HEK293 (cell line): ENCODE measurements at regions not wholly inside any gene's neighbourhood (a gene's known extent, or its start where the extent isn't known, plus 50 kb on each side); places are given as distances from the start of the nearest gene placed in this dataset.

Experiments
- CTCF ChIA-PET: fragments of 350-600 bp; formaldehyde crosslinking; extraction: SDS; loops from one replicate; lab custom pipeline; 2021; ENCODE audit warnings: antibody characterized with exemption; lab: Yijun Ruan, JAX
- POLR2A ChIA-PET: fragments of 300-600 bp; formaldehyde crosslinking; extraction: SDS; loops from one replicate; lab custom pipeline; 2020; ENCODE audit warnings: antibody characterized with exemption, inconsistent platforms; lab: Yijun Ruan, JAX
- H3K27ac ChIP-seq: fragments of 200-500 bp; sonication (Bioruptor generic); 2 replicates; pipeline ENCODE4 v1.5.1; 2014; ENCODE audit warnings: low read depth, low read length, control low read depth, inconsistent platforms; ENCODE audit errors: extremely low read depth
- H3K36me3 ChIP-seq, 2 experiments: fragments of 200-500 bp in 1 of 2; sonication (Bioruptor generic) in 1 of 2; 1 replicate in 1 of 2; 2 replicates in 1 of 2; pipeline ENCODE4 v1.5.1; 2014 to 2017; ENCODE audit warnings: inconsistent platforms in 2 of 2, low read length in 2 of 2; ENCODE audit not compliant: control insufficient read depth in 2 of 2, insufficient read depth in 1 of 2
- H3K4me1 ChIP-seq: fragments of 200-500 bp; sonication (Bioruptor generic); 2 replicates; pipeline ENCODE4 v1.5.1; 2014; ENCODE audit warnings: mild to moderate bottlenecking, low read length, inconsistent platforms; ENCODE audit not compliant: control insufficient read depth, insufficient read depth
- H3K4me3 ChIP-seq: 2 replicates; pipeline ENCODE4 v1.5.1; 2011; ENCODE audit warnings: low read depth, mild to moderate bottlenecking, control low read depth, low read length, moderate library complexity
- H3K9me3 ChIP-seq: fragments of 200-500 bp; sonication (Bioruptor generic); 2 replicates; pipeline ENCODE4 v1.5.1; 2014; ENCODE audit warnings: low read depth, low read length, inconsistent platforms; ENCODE audit not compliant: control insufficient read depth, insufficient read depth
- KLF17 ChIP-seq: fragments of 450-650 bp; formaldehyde crosslinking; IDR thresholded peaks from 2 replicates; pipeline ENCODE4 v1.5.1; 2016; ENCODE audit warnings: missing biosample characterization, missing genetic modification characterization
- SALL2 ChIP-seq: fragments of 450-650 bp; formaldehyde crosslinking; IDR thresholded peaks from 2 replicates; pipeline ENCODE4 v1.5.0; 2017; ENCODE audit warnings: missing biosample characterization, mild to moderate bottlenecking, missing genetic modification characterization, borderline replicate concordance
- WT1 ChIP-seq: fragments of 450-650 bp; formaldehyde crosslinking; IDR thresholded peaks from 2 replicates; pipeline ENCODE4 v1.5.1; 2016; ENCODE audit warnings: missing biosample characterization, missing genetic modification characterization
- ZBTB17 ChIP-seq: fragments of 450-650 bp; formaldehyde crosslinking; IDR thresholded peaks from 2 replicates; pipeline ENCODE4 v1.5.1; 2016; ENCODE audit warnings: missing biosample characterization, missing genetic modification characterization
- ZFHX2 ChIP-seq: fragments of 450-650 bp; formaldehyde crosslinking; conservative IDR thresholded peaks from 2 replicates; pipeline ENCODE4 v1.5.1; 2016; ENCODE audit warnings: missing biosample characterization, missing genetic modification characterization
- ZNF121 ChIP-seq: fragments of 450-650 bp; formaldehyde crosslinking; IDR thresholded peaks from 2 replicates; pipeline ENCODE4 v1.5.1; 2016; ENCODE audit warnings: missing biosample characterization, missing genetic modification characterization
- ZNF133 ChIP-seq: fragments of 450-650 bp; formaldehyde crosslinking; IDR thresholded peaks from 2 replicates; pipeline ENCODE4 v1.5.1; 2016; ENCODE audit warnings: missing biosample characterization, missing genetic modification characterization
- ZNF140 ChIP-seq: fragments of 450-650 bp; formaldehyde crosslinking; IDR thresholded peaks from 2 replicates; pipeline ENCODE4 v1.5.1; 2016; ENCODE audit warnings: missing biosample characterization, missing genetic modification characterization
- ZNF16 ChIP-seq: fragments of 450-650 bp; formaldehyde crosslinking; IDR thresholded peaks from 2 replicates; pipeline ENCODE4 v1.5.1; 2016; ENCODE audit warnings: low read depth, missing biosample characterization, missing genetic modification characterization
- ZNF169 ChIP-seq: fragments of 450-650 bp; formaldehyde crosslinking; IDR thresholded peaks from 2 replicates; pipeline ENCODE4 v1.5.1; 2016; ENCODE audit warnings: missing biosample characterization, missing genetic modification characterization
- ZNF184 ChIP-seq: fragments of 450-650 bp; IDR thresholded peaks from 2 replicates; pipeline ENCODE4 v1.5.1; 2018; ENCODE audit warnings: missing biosample characterization, mild to moderate bottlenecking, missing genetic modification characterization
- ZNF2 ChIP-seq: fragments of 450-650 bp; formaldehyde crosslinking; IDR thresholded peaks from 2 replicates; pipeline ENCODE4 v1.5.1; 2016; ENCODE audit warnings: missing biosample characterization, missing genetic modification characterization
- ZNF221 ChIP-seq: fragments of 450-650 bp; formaldehyde crosslinking; IDR thresholded peaks from 2 replicates; pipeline ENCODE4 v1.5.1; 2017; ENCODE audit warnings: missing biosample characterization, missing genetic modification characterization, borderline replicate concordance
- ZNF24 ChIP-seq: fragments of 450-650 bp; formaldehyde crosslinking; IDR thresholded peaks from 2 replicates; pipeline ENCODE4 v1.5.1; 2016; ENCODE audit warnings: missing biosample characterization, missing genetic modification characterization
- ZNF518A ChIP-seq: fragments of 450-650 bp; formaldehyde crosslinking; conservative IDR thresholded peaks from 2 replicates; pipeline ENCODE4 v1.5.1; 2016; ENCODE audit warnings: low read depth, missing biosample characterization, missing genetic modification characterization
- ZNF585B ChIP-seq: fragments of 450-650 bp; formaldehyde crosslinking; IDR thresholded peaks from 2 replicates; pipeline ENCODE4 v1.5.1; 2016; ENCODE audit warnings: missing biosample characterization, missing genetic modification characterization
- ZNF596 ChIP-seq: fragments of 450-650 bp; IDR thresholded peaks from 2 replicates; pipeline ENCODE4 v1.5.0; 2018; ENCODE audit warnings: missing biosample characterization, mild to moderate bottlenecking, missing genetic modification characterization, moderate library complexity
- ZNF776 ChIP-seq: fragments of 450-650 bp; formaldehyde crosslinking; IDR thresholded peaks from 2 replicates; pipeline ENCODE4 v1.5.0; 2017; ENCODE audit warnings: missing biosample characterization, missing genetic modification characterization, borderline replicate concordance
- ZNF791 ChIP-seq: fragments of 450-650 bp; formaldehyde crosslinking; IDR thresholded peaks from 2 replicates; pipeline ENCODE4 v1.5.1; 2016; ENCODE audit warnings: missing biosample characterization, missing genetic modification characterization

- POLR2A ChIA-PET: no interaction called here
- H3K4me1 ChIP-seq: no peaks in the 10 kb centered on the region
- CTCF ChIA-PET: no interaction called here
Measured at GRCh38 chr6:169162249-169162648, 91.4 kb downstream of the THBS2 start.

GRCh38 chr6:169161572-169162167 lies 92.0 kb downstream of the THBS2 start:
- H3K4me1 ChIP-seq: no peaks in the 10 kb centered on the region
- no peaks in the 10 kb centered on the region for H3K36me3 ChIP-seq
- no peak for TF ChIP-seq ZNF596 (tag by site-specific recombination)
- no peak for TF ChIP-seq ZNF121 (tag by site-specific recombination)
- H3K27ac ChIP-seq: no peak overlapping the region
- H3K4me3 ChIP-seq: no peak overlapping the region
- ChIA-PET CTCF (no interaction called here), POLR2A (no interaction called here)
- H3K9me3 ChIP-seq: no peaks in the 10 kb centered on the region

More at GRCh38 chr6:169162249-169162648, 91.4 kb downstream of the THBS2 start:
- H3K4me3 ChIP-seq: no peak overlapping the region
- TF ChIP-seq ZNF169 (tag by site-specific recombination) (no peak), ZNF16 (tag by site-specific recombination) (no peak), ZNF2 (tag by site-specific recombination) (no peak), ZNF221 (no peak), ZNF776 (tag by site-specific recombination) (no peak), SALL2 (tag by site-specific recombination) (no peak), ZNF518A (tag by site-specific recombination) (no peak), ZNF133 (tag by site-specific recombination) (no peak), ZBTB17 (tag by site-specific recombination) (no peak), ZNF791 (no peak), ZNF585B (tag by site-specific recombination) (no peak), ZNF24 (tag by site-specific recombination) (no peak), WT1 (tag by site-specific recombination) (no peak), ZNF140 (tag by site-specific recombination) (no peak), ZNF184 (tag by site-specific recombination) (no peak), ZFHX2 (tag by site-specific recombination) (no peak)
- no peak overlapping the region for H3K27ac ChIP-seq
- no peaks in the 10 kb centered on the region for H3K36me3 ChIP-seq
- no peaks in the 10 kb centered on the region for H3K9me3 ChIP-seq

DNA sequence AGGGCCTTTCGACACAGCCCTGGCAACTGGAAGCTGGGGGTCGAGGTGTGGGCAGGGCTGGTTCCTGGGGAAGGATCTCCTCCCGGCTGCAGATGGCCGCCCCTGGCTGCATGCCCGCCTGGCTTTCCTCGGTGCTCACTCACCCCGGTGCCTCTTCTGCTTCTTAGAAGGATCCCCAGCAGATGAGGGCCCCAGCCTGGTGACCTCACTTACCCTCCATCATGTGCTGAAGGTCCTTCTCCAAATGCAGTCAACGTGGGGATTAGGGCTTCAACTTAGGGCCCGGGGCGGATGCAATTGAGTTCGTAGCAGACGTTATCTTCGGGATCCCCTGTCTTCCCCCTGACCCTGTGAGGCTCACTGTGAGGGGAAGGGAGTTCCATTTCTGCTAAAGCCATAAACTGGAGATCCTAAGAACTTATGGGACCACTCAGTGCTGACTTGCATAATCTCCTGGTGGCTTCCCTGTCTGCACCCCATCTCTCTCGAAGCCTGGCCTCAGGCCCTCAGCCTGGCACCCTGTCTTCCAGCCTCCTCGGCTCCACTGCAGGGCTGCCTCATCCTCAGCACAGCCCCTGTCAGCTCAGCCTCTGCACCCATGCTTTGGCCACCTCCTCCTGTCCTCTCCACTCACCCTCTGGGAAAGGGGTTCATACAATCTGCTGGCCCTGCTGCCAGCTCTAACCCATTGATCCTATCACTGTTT lies 92.6 kb downstream of the THBS2 start:
- no peak overlapping the region for H3K27ac ChIP-seq
- no peaks in the 10 kb centered on the region for H3K36me3 ChIP-seq
- POLR2A ChIA-PET: no interaction called here
- no peak overlapping the region for H3K4me3 ChIP-seq
- H3K9me3 ChIP-seq: no peaks in the 10 kb centered on the region
- CTCF ChIA-PET: no interaction called here
- no peaks in the 10 kb centered on the region for H3K4me1 ChIP-seq
- TF ChIP-seq ZNF596 (tag by site-specific recombination) (no peak), KLF17 (tag by site-specific recombination) (no peak)
- TF ChIP-seq, all 188 proteins: peak for 0
